MM.1S (cell line): ENCODE measurements at regions not wholly inside any gene's neighbourhood (a gene's known extent, or its start where the extent isn't known, plus 50 kb on each side); places are given as distances from the start of the nearest gene placed in this dataset.

ENCODE experiments used
- DNase-seq: peaks from one replicate; pipeline ENCODE4 v3.0.0-alpha.2; 2015
- H2AFZ ChIP-seq: fragments of 300-600 bp; sonication (generic); 2 replicates; pipeline ENCODE4 v1.6.0; 2016; ENCODE audit warnings: antibody characterized with exemption, low read length
- H3F3A ChIP-seq: fragments of 300-600 bp; sonication (generic); 2 replicates; pipeline ENCODE4 v1.6.1; 2016; ENCODE audit warnings: mild to moderate bottlenecking, antibody characterized with exemption, low read length, moderate library complexity, mixed read lengths; ENCODE audit not compliant: insufficient read depth
- H3K27ac ChIP-seq: fragments of 300-600 bp; sonication (generic); 2 replicates; pipeline ENCODE4 v1.5.1; 2016; ENCODE audit warnings: mild to moderate bottlenecking, low read length
- H3K27me3 ChIP-seq: fragments of 300-600 bp; sonication (generic); replicated peaks from 2 replicates; pipeline ENCODE4 v1.6.0; 2016; ENCODE audit warnings: low read length; ENCODE audit not compliant: insufficient read depth
- H3K36me3 ChIP-seq: fragments of 300-600 bp; sonication (generic); replicated peaks from 2 replicates; pipeline ENCODE4 v1.6.1; 2016; ENCODE audit warnings: mild to moderate bottlenecking, low read length, mixed read lengths; ENCODE audit not compliant: insufficient read depth
- H3K4me1 ChIP-seq: fragments of 300-600 bp; sonication (generic); 2 replicates; pipeline ENCODE4 v1.6.1; 2016; ENCODE audit warnings: low read length, mixed read lengths
- H3K4me2 ChIP-seq: fragments of 300-600 bp; sonication (generic); 2 replicates; pipeline ENCODE4 v1.6.0; 2016; ENCODE audit warnings: low read depth, low read length
- H3K4me3 ChIP-seq: fragments of 300-600 bp; sonication (generic); 2 replicates; pipeline ENCODE4 v1.5.1; 2016; ENCODE audit warnings: low read length, mixed read lengths
- H3K79me2 ChIP-seq: fragments of 300-600 bp; sonication (generic); 2 replicates; pipeline ENCODE4 v1.6.1; 2016; ENCODE audit warnings: mixed run types, low read length, mixed read lengths
- H3K9ac ChIP-seq: fragments of 300-600 bp; sonication (generic); 2 replicates; pipeline ENCODE4 v1.6.1; 2016; ENCODE audit warnings: low read length, mixed read lengths
- H3K9me2 ChIP-seq: fragments of 300-600 bp; sonication (generic); replicated peaks from 2 replicates; pipeline ENCODE4 v1.6.1; 2016; ENCODE audit warnings: mild to moderate bottlenecking, low read length, mixed read lengths; ENCODE audit not compliant: insufficient read depth
- H3K9me3 ChIP-seq: fragments of 300-600 bp; sonication (generic); replicated peaks from 2 replicates; pipeline ENCODE4 v1.6.1; 2016; ENCODE audit warnings: mild to moderate bottlenecking, low read length, mixed read lengths; ENCODE audit not compliant: insufficient read depth
- H4K20me1 ChIP-seq: fragments of 300-600 bp; sonication (generic); 2 replicates; pipeline ENCODE4 v1.6.1; 2016; ENCODE audit warnings: mild to moderate bottlenecking, low read length, moderate library complexity, mixed read lengths; ENCODE audit not compliant: insufficient read depth
- EZH2 ChIP-seq: fragments of 300-600 bp; sonication (generic); optimal IDR thresholded peaks from 2 replicates; pipeline ENCODE3; 2017; ENCODE audit warnings: low read depth, mild to moderate bottlenecking, antibody characterized with exemption, low read length, mixed read lengths
- EZH2phosphoT487 ChIP-seq: fragments of 300-600 bp; sonication (generic); IDR thresholded peaks from 2 replicates; pipeline ENCODE4 v1.6.1; 2018; ENCODE audit warnings: antibody characterized with exemption, low read length
- TF ChIP-seq, protein P1 (sequence below): fragments of 300-600 bp; sonication (generic); IDR thresholded peaks from 2 replicates; pipeline ENCODE4 v1.5.1; 2016; ENCODE audit warnings: antibody characterized with exemption, low read length, mixed read lengths

DNA sequence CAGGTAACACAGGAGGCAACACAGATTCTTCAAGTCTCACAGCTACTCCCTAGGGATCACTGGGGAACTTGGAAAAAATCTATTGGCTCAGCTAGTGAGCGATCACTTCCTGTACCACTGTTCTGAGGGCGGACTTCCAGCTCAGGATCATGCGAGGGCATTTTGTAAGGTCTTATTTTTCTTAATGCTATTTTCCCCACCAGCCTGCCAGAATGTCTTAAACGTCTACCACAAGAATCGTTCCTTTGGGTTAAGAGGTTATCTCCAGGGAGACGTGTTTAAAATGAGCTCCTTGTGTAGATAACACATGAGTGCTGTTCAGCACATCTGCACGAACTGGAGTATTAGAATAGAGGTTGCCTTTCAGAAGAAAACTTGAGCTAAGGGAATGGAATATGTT is 162.6 kb downstream of the ETNK1 start:
- no peak for DNase-seq
- no peaks in the 10 kb centered on the region for H3K9me3 ChIP-seq
- no peaks in the 10 kb centered on the region for H3K27me3 ChIP-seq
- H3K4me1 ChIP-seq: no peaks in the 10 kb centered on the region
- no peaks in the 10 kb centered on the region for H3F3A ChIP-seq
- H3K9me2 ChIP-seq: no peaks in the 10 kb centered on the region
- H3K36me3 ChIP-seq: no peaks in the 10 kb centered on the region
- no peak overlapping the region for H3K4me3 ChIP-seq
- no peak overlapping the region for H3K27ac ChIP-seq
- no peak overlapping the region for H2AFZ ChIP-seq
- H3K9ac ChIP-seq: no peak overlapping the region
- no peak for TF ChIP-seq EZH2phosphoT487
- TF ChIP-seq, protein P1, sequence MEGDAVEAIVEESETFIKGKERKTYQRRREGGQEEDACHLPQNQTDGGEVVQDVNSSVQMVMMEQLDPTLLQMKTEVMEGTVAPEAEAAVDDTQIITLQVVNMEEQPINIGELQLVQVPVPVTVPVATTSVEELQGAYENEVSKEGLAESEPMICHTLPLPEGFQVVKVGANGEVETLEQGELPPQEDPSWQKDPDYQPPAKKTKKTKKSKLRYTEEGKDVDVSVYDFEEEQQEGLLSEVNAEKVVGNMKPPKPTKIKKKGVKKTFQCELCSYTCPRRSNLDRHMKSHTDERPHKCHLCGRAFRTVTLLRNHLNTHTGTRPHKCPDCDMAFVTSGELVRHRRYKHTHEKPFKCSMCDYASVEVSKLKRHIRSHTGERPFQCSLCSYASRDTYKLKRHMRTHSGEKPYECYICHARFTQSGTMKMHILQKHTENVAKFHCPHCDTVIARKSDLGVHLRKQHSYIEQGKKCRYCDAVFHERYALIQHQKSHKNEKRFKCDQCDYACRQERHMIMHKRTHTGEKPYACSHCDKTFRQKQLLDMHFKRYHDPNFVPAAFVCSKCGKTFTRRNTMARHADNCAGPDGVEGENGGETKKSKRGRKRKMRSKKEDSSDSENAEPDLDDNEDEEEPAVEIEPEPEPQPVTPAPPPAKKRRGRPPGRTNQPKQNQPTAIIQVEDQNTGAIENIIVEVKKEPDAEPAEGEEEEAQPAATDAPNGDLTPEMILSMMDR: no peak
- TF ChIP-seq EZH2: no peak
- no peaks in the 10 kb centered on the region for H3K79me2 ChIP-seq
- H4K20me1 ChIP-seq: no peaks in the 10 kb centered on the region
- H3K4me2 ChIP-seq: no peak overlapping the region

DNA sequence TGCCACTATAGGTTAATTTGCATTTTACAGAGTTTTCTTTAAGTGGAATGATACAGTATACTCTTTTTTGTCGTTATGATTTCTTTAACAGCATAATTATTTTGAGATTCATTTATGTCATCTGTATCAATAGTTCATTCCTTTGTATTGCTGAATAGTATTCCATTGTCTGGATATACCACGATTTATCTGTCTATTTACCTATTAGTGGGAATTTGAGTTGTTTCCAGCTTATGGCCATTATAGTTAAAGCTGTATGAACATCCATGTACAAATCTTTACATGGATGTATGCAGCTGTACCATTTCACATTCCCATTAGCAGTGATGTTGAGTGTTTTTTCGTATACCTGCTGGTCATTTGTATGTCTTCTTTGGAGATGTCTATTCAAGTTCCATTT is 163.9 kb downstream of the ETNK1 start:
- Histone ChIP-seq H3K9me3 (no peaks in the 10 kb centered on the region), H3K4me2 (no peak overlapping the region), H3K27me3 (no peaks in the 10 kb centered on the region), H2AFZ (no peak overlapping the region), H3F3A (no peaks in the 10 kb centered on the region), H3K79me2 (no peaks in the 10 kb centered on the region), H3K36me3 (no peaks in the 10 kb centered on the region), H3K4me1 (no peaks in the 10 kb centered on the region), H3K9me2 (no peaks in the 10 kb centered on the region), H3K4me3 (no peak overlapping the region), H4K20me1 (no peaks in the 10 kb centered on the region), H3K9ac (no peak overlapping the region), H3K27ac (no peak overlapping the region)
- no peak for TF ChIP-seq EZH2phosphoT487
- TF ChIP-seq, protein P1: no peak
- TF ChIP-seq EZH2: no peak
- DNase-seq: no peak

DNA sequence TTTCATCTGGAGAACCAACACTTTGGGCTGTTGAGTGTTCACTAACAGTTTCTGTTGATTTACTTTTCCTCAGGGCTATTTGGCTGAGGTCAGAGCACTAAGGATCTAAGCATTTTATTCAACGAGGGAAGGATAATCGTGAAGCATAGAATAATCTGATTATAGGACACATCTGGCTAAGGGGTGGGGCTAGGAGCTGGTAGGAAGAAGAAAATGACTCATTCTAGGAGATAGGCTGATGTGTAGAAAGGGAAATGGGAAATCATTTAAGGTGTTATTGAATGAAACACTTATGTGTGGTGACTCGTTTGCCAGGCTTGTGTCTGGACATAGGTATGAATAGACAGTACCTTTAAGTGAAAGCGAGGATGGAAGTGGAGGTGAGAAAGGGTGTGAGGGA is 167.2 kb downstream of the ETNK1 start:
- H2AFZ ChIP-seq: no peak overlapping the region

More for the DNA sequence above, 167.2 kb downstream of the ETNK1 start:
- H3K9me3 ChIP-seq: no peaks in the 10 kb centered on the region
- no peaks in the 10 kb centered on the region for H3K79me2 ChIP-seq
- H3K9me2 ChIP-seq: no peaks in the 10 kb centered on the region
- H3K4me2 ChIP-seq: no peak overlapping the region
- TF ChIP-seq EZH2phosphoT487: no peak
- TF ChIP-seq EZH2: no peak
- TF ChIP-seq, protein P1: no peak
- no peaks in the 10 kb centered on the region for H3K36me3 ChIP-seq
- no peaks in the 10 kb centered on the region for H4K20me1 ChIP-seq
- H3K4me1 ChIP-seq: no peaks in the 10 kb centered on the region
- H3K27ac ChIP-seq: no peak overlapping the region
- no peaks in the 10 kb centered on the region for H3K27me3 ChIP-seq
- H3K4me3 ChIP-seq: no peak overlapping the region
- H3K9ac ChIP-seq: no peak overlapping the region
- no peaks in the 10 kb centered on the region for H3F3A ChIP-seq
- no peak for DNase-seq
